ENCODE measurements at regions not wholly inside any gene's neighbourhood (a gene's known extent, or its start where the extent isn't known, plus 50 kb on each side); places are given as distances from the start of the nearest gene placed in this dataset.

DNA sequence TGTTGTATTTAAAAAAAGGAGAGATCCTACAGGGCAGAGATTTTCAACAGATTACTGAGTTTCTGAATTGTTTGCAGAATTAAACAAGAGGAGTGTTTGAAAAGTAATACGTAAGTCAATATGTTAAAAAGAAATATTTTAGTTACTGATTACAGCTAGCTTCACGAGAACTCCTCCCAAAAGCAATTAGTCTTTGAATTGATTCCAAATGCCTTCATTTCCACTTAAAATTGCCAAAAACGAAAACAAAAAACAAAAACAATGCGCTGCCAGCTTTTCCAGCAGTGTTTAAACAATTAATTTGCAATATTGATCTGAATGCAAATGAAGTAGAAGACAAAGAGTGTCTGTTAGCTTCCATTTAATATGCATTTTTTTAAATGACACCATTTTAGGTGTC is 310.0 kb downstream of the IPO8 start:
- H3K27me3 Mint-ChIP-seq = no peaks in the 10 kb centered on the region
- no peaks in the 10 kb centered on the region for H3K27me3 ChIP-seq (replicated peaks in 1 of 4; ENCODE audit: control extremely low read depth in 1 of 4, control insufficient read depth in 3 of 4, insufficient read depth in 4 of 4, low read length in 3 of 4)
- ChIA-PET CTCF (no interaction called here), POLR2A (no interaction called here)
- H3K79me2 ChIP-seq (ENCODE audit: control insufficient read depth, insufficient read depth, low read length) = no peaks in the 10 kb centered on the region
- DNase-seq (no peak), ATAC-seq (ENCODE audit: low read depth) (no peak)
- H3K4me2 ChIP-seq (replicated peaks; ENCODE audit: low read depth, low read length, poor library complexity, severe bottlenecking) = no peak overlapping the region
- H2AFZ ChIP-seq (ENCODE audit: insufficient read depth, low read depth, low read length, poor library complexity, severe bottlenecking) = no peak overlapping the region
- no peak overlapping the region for H3K9ac ChIP-seq (ENCODE audit: low read length)
- H3K9me3 Mint-ChIP-seq (ENCODE audit: insufficient read depth) = peaks cover 9% of the 10 kb centered on the region
- no peaks in the 10 kb centered on the region for H3K36me3 ChIP-seq (replicated peaks in 1 of 2; ENCODE audit: control extremely low read depth in 1 of 2, control insufficient read depth in 1 of 2, extremely low read depth in 1 of 2, insufficient read depth in 2 of 2, low read length in 1 of 2)
- no peak overlapping the region for H3K27ac ChIP-seq (ENCODE audit: low read length in 2 of 2)
- no peak overlapping the region for H3K27ac Mint-ChIP-seq
- no peak overlapping the region for H3K4me3 Mint-ChIP-seq
- TF ChIP-seq, protein P1, sequence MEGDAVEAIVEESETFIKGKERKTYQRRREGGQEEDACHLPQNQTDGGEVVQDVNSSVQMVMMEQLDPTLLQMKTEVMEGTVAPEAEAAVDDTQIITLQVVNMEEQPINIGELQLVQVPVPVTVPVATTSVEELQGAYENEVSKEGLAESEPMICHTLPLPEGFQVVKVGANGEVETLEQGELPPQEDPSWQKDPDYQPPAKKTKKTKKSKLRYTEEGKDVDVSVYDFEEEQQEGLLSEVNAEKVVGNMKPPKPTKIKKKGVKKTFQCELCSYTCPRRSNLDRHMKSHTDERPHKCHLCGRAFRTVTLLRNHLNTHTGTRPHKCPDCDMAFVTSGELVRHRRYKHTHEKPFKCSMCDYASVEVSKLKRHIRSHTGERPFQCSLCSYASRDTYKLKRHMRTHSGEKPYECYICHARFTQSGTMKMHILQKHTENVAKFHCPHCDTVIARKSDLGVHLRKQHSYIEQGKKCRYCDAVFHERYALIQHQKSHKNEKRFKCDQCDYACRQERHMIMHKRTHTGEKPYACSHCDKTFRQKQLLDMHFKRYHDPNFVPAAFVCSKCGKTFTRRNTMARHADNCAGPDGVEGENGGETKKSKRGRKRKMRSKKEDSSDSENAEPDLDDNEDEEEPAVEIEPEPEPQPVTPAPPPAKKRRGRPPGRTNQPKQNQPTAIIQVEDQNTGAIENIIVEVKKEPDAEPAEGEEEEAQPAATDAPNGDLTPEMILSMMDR (IDR thresholded peaks at IDR 0.05) = no peak
- no peak for TF ChIP-seq EZH2 (IDR thresholded peaks at IDR 0.05; ENCODE audit: borderline replicate concordance, insufficient read depth, low read depth, low read length, poor library complexity, severe bottlenecking)
- H3K4me3 ChIP-seq (ENCODE audit: control extremely low read depth in 1 of 5, extremely low read depth in 1 of 5, insufficient read depth in 1 of 5, low read depth in 2 of 5, low read length in 4 of 5) = no peak overlapping the region
- WGBS (ENCODE audit: insufficient coverage) = no CpG with 5 or more reads among the region's 4 CpGs
- no peaks in the 10 kb centered on the region for H3K4me1 ChIP-seq (ENCODE audit: control insufficient read depth in 2 of 2, insufficient read depth in 2 of 2, low read length in 2 of 2)
- intact Hi-C loops (cut with micrococcal nuclease) = no loop called here
- no peaks in the 10 kb centered on the region for H3K4me1 Mint-ChIP-seq
- peaks cover 0 to 9% (median 0%) of the 10 kb centered on the region in 3 donors for H3K9me3 ChIP-seq (ENCODE audit: control extremely low read depth in 1 of 3, control insufficient read depth in 2 of 3, insufficient read depth in 1 of 3, low read length in 2 of 3)
- H4K20me1 ChIP-seq (ENCODE audit: control insufficient read depth, insufficient read depth, low read length, poor library complexity, severe bottlenecking) = no peaks in the 10 kb centered on the region

DNA sequence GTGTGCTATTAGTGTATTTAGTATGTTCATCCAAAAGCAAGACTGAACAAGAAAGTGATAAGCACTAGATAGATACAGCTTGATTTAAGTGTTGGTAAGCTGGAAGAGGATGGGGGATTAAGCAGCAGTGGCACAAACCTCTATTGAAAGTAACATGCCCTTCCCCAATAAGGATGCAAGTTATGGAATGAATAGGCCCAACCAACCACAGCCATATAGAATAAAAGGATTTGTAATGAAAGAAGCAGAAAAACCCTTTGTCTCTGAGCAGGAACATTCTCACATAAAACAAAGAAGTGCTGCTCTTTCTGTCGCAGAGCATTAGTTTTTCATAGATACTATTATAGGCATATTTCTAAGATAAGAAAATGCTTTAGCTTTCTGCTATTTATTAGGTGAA is 310.7 kb downstream of the IPO8 start:
- POLR2A ChIA-PET = no interaction called here
- Mint-ChIP-seq H3K9me3 (ENCODE audit: insufficient read depth) (peaks cover 9% of the 10 kb centered on the region), H3K4me3 (no peak overlapping the region), H3K27me3 (no peaks in the 10 kb centered on the region), H3K27ac (no peak overlapping the region), H3K4me1 (no peaks in the 10 kb centered on the region)
- no peak for ATAC-seq (ENCODE audit: low read depth)
- Histone ChIP-seq H3K79me2 (ENCODE audit: control insufficient read depth, insufficient read depth, low read length) (no peaks in the 10 kb centered on the region), H3K27me3 (replicated peaks in 1 of 4; ENCODE audit: control extremely low read depth in 1 of 4, control insufficient read depth in 3 of 4, insufficient read depth in 4 of 4, low read length in 3 of 4) (peaks cover 0 to 2% (median 0%) of the 10 kb centered on the region in 4 experiments), H3K27ac (ENCODE audit: low read length in 2 of 2) (no peak overlapping the region), H3K4me3 (ENCODE audit: control extremely low read depth in 1 of 5, extremely low read depth in 1 of 5, insufficient read depth in 1 of 5, low read depth in 2 of 5, low read length in 4 of 5) (no peak overlapping the region), H3K36me3 (replicated peaks in 1 of 2; ENCODE audit: control extremely low read depth in 1 of 2, control insufficient read depth in 1 of 2, extremely low read depth in 1 of 2, insufficient read depth in 2 of 2, low read length in 1 of 2) (no peaks in the 10 kb centered on the region), H3K9me3 (ENCODE audit: control extremely low read depth in 1 of 3, control insufficient read depth in 2 of 3, insufficient read depth in 1 of 3, low read length in 2 of 3) (peaks cover 0 to 14% (median 0%) of the 10 kb centered on the region in 3 donors), H4K20me1 (ENCODE audit: control insufficient read depth, insufficient read depth, low read length, poor library complexity, severe bottlenecking) (no peaks in the 10 kb centered on the region), H2AFZ (ENCODE audit: insufficient read depth, low read depth, low read length, poor library complexity, severe bottlenecking) (no peak overlapping the region), H3K4me1 (ENCODE audit: control insufficient read depth in 2 of 2, insufficient read depth in 2 of 2, low read length in 2 of 2) (no peaks in the 10 kb centered on the region), H3K4me2 (replicated peaks; ENCODE audit: low read depth, low read length, poor library complexity, severe bottlenecking) (no peak overlapping the region), H3K9ac (ENCODE audit: low read length) (no peak overlapping the region)
- no peak for DNase-seq
- WGBS (ENCODE audit: insufficient coverage) = no CpG with 5 or more reads among the region's 1 CpG
- CTCF ChIA-PET = no interaction called here
- intact Hi-C loops (cut with micrococcal nuclease) = no loop called here
- TF ChIP-seq EZH2 (IDR thresholded peaks at IDR 0.05; ENCODE audit: borderline replicate concordance, insufficient read depth, low read depth, low read length, poor library complexity, severe bottlenecking) = no peak
- TF ChIP-seq, protein P1 (IDR thresholded peaks at IDR 0.05) = no peak
